DND-41 (cell line): ENCODE measurements at regions not wholly inside any gene's neighbourhood (a gene's known extent, or its start where the extent isn't known, plus 50 kb on each side); places are given as distances from the start of the nearest gene placed in this dataset.

Source experiments
- ATAC-seq: fragments of 200-7000 bp; cut with Tn5 transposase; 3 replicates; pipeline ENCODE4 v1.9.1; 2021; ENCODE audit warnings: low read depth; ENCODE audit not compliant: insufficient read depth
- DNase-seq: peaks from one replicate; pipeline ENCODE4 v3.0.0-alpha.2; 2020
- H2AFZ ChIP-seq: 2 replicates; pipeline ENCODE4 v1.6.0; 2012; ENCODE audit warnings: low read depth, low read length
- H3K27ac ChIP-seq: 2 replicates; pipeline ENCODE4 v1.5.1; 2012; ENCODE audit warnings: low read length, inconsistent platforms
- H3K27me3 ChIP-seq: fragments of 200-600 bp; sonication (generic); 2 replicates; pipeline ENCODE4 v1.6.0; 2012; ENCODE audit warnings: low read length, mild to moderate bottlenecking, inconsistent platforms; ENCODE audit not compliant: insufficient read depth, poor library complexity
- H3K36me3 ChIP-seq: 2 replicates; pipeline ENCODE4 v1.5.1; 2012; ENCODE audit warnings: low read length, inconsistent platforms; ENCODE audit not compliant: insufficient read depth
- H3K4me1 ChIP-seq: 2 replicates; pipeline ENCODE4 v1.5.1; 2012; ENCODE audit warnings: mild to moderate bottlenecking, low read length; ENCODE audit not compliant: insufficient read depth
- H3K4me2 ChIP-seq: 2 replicates; pipeline ENCODE4 v1.6.0; 2012; ENCODE audit warnings: mild to moderate bottlenecking, moderate library complexity, low read length, inconsistent platforms; ENCODE audit not compliant: insufficient read depth
- H3K4me3 ChIP-seq, 2 experiments: fragments of 200-600 bp in 1 of 2; shearing (Covaris generic) in 1 of 2; 2 replicates each; pipeline ENCODE4 v1.5.1; 2012 to 2016; ENCODE audit warnings: inconsistent platforms in 2 of 2, low read length in 2 of 2, mild to moderate bottlenecking in 2 of 2, low read depth in 1 of 2, moderate library complexity in 1 of 2
- H3K79me2 ChIP-seq: 2 replicates; pipeline ENCODE4 v1.6.0; 2012; ENCODE audit warnings: low read length, inconsistent platforms; ENCODE audit not compliant: insufficient read depth
- H3K9ac ChIP-seq: 2 replicates; pipeline ENCODE4 v1.6.0; 2012; ENCODE audit warnings: low read depth, mild to moderate bottlenecking, inconsistent platforms, low read length, moderate library complexity
- H3K9me3 ChIP-seq: 2 replicates; pipeline ENCODE4 v1.5.1; 2012; ENCODE audit warnings: low read length, moderate library complexity, mild to moderate bottlenecking, inconsistent platforms; ENCODE audit not compliant: insufficient read depth, severe bottlenecking
- H4K20me1 ChIP-seq: 2 replicates; pipeline ENCODE4 v1.6.0; 2012; ENCODE audit warnings: low read length; ENCODE audit not compliant: insufficient read depth
- EZH2 ChIP-seq: IDR thresholded peaks from 3 replicates; pipeline ENCODE4 v1.6.1; 2012; ENCODE audit warnings: borderline replicate concordance, low read depth, mild to moderate bottlenecking, moderate library complexity, low read length, inconsistent platforms; ENCODE audit not compliant: severe bottlenecking
- TF ChIP-seq, protein P1 (sequence below): IDR thresholded peaks from 2 replicates; pipeline ENCODE4 v1.5.1; 2012; ENCODE audit warnings: borderline replicate concordance, low read length, moderate library complexity, mild to moderate bottlenecking; ENCODE audit not compliant: poor library complexity, severe bottlenecking; ENCODE audit errors: extremely low read depth

DNA sequence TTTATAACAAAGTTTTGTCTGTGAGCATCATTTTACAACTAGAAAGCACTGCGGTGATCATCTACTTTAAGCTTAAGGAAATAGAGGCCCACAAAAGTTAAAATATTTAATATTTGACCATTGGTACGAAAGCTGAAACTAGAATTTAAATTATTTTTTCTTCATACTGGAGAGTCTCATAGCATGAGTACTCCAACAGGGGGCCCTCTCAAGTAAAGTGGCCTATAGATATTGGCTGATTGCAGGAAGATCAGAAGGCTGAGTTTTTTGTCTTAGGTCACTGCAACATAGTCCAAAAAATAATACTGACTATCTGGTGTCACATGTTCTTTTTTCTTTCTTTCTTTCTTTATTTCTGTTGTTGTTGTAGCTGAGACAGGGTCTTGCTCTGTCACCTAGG is 75.3 kb upstream of the ZDHHC17 start:
- H3K4me2 ChIP-seq, result no peak overlapping the region
- no peaks in the 10 kb centered on the region for H3K36me3 ChIP-seq
- ATAC-seq, result no peak
- no peak for DNase-seq
- H3K9me3 ChIP-seq, result no peaks in the 10 kb centered on the region
- TF ChIP-seq EZH2, result no peak
- TF ChIP-seq, protein P1, sequence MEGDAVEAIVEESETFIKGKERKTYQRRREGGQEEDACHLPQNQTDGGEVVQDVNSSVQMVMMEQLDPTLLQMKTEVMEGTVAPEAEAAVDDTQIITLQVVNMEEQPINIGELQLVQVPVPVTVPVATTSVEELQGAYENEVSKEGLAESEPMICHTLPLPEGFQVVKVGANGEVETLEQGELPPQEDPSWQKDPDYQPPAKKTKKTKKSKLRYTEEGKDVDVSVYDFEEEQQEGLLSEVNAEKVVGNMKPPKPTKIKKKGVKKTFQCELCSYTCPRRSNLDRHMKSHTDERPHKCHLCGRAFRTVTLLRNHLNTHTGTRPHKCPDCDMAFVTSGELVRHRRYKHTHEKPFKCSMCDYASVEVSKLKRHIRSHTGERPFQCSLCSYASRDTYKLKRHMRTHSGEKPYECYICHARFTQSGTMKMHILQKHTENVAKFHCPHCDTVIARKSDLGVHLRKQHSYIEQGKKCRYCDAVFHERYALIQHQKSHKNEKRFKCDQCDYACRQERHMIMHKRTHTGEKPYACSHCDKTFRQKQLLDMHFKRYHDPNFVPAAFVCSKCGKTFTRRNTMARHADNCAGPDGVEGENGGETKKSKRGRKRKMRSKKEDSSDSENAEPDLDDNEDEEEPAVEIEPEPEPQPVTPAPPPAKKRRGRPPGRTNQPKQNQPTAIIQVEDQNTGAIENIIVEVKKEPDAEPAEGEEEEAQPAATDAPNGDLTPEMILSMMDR, result peak; percentile 23
- no peaks in the 10 kb centered on the region for H3K4me1 ChIP-seq
- H3K27me3 ChIP-seq, result peaks cover 4% of the 10 kb centered on the region
- no peak overlapping the region for H3K4me3 ChIP-seq
- H3K9ac ChIP-seq, result no peak overlapping the region
- no peak overlapping the region for H2AFZ ChIP-seq
- H4K20me1 ChIP-seq, result no peaks in the 10 kb centered on the region
- H3K79me2 ChIP-seq, result no peaks in the 10 kb centered on the region
- no peak overlapping the region for H3K27ac ChIP-seq

DNA sequence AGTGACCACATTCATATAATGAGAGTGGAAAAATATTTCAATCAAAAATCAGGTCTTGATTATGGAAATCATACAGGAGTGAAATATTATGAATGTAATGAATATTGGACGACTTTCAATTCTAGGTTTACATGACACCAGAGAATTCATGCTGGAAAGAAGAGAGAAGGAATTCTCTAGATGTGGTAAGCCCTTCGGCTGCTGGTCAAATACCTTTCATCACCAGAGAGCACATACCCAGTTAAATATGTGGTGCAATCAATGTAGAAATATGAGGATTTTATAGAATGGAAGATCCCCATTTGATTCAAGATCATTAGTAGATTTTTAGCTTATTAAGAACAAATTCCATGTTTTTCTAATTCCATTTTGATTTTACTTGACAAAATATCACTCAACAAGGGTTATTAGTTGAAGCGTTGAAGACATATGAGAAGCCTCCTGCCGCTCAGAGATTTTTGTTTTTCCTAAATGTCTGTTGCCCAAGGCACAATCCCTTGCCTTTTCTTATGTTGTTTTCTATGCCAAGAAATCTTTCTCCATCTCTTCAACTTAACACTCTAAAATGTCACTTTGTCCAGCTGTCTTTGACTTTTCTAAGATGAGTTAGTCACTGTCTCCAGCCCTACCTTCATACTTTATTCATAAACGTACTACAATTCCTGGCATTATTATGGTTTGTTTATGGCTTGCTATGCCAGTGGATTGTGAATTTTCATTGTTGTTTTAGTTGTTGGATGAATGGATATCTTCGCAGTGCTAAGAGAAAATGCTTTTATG is 72.8 kb upstream of the ZDHHC17 start:
- DNase-seq (no peak), ATAC-seq (no peak)
- Histone ChIP-seq H3K4me2 (no peak overlapping the region), H3K9ac (no peak overlapping the region), H3K79me2 (no peaks in the 10 kb centered on the region), H3K4me1 (no peaks in the 10 kb centered on the region), H4K20me1 (no peaks in the 10 kb centered on the region), H3K36me3 (no peaks in the 10 kb centered on the region), H3K27me3 (no peaks in the 10 kb centered on the region), H3K4me3 (no peak overlapping the region), H3K27ac (no peak overlapping the region), H3K9me3 (no peaks in the 10 kb centered on the region), H2AFZ (no peak overlapping the region)
- TF ChIP-seq, protein P1, result no peak
- no peak for TF ChIP-seq EZH2

DNA sequence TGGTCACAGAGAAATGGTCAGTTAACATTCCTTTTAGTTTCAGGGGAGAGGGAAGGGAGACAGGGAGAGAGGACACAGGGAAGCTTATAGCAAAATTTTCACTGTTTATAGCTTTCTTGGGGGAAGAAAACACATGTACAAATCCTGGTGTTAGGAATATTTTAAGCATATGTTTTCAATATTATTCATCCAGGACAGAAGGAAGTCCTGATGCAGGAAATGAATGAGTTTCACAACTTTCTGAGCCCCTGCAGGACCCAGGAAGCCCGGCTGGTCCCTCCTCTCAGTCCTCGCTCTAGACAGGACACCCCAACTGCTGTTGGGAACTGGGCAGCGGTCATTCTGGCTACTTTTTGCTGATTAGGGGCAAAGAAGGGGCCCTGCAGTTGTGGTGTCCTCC is 71.1 kb upstream of the ZDHHC17 start:
- Histone ChIP-seq H3K79me2 (no peaks in the 10 kb centered on the region), H3K36me3 (no peaks in the 10 kb centered on the region), H3K9me3 (no peaks in the 10 kb centered on the region), H3K27me3 (no peaks in the 10 kb centered on the region), H3K4me1 (no peaks in the 10 kb centered on the region), H2AFZ (no peak overlapping the region), H4K20me1 (no peaks in the 10 kb centered on the region), H3K4me3 (no peak overlapping the region), H3K27ac (no peak overlapping the region), H3K4me2 (no peak overlapping the region), H3K9ac (no peak overlapping the region)
- ATAC-seq (no peak), DNase-seq (no peak)
- TF ChIP-seq, protein P1, result no peak
- no peak for TF ChIP-seq EZH2

DNA sequence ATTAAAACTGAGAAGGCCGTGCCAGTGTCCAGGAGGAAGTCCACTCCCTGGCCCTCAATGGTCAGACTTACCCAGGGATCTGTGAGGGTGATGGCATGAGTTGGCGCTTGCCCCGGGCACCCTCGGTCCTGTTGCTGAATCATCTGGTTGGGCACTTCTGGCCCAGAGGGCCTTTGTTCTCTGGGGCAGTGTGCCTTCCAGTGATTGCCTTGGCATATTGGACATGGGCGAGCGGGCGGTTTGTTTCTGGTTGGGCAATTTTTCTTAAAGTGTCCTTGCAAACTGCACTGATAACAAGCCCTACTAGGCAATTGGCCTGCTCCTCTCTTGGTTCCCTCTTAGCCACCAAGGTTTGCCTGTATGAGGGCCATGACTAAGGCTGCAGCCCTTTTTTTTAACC is 69.5 kb upstream of the ZDHHC17 start:
- TF ChIP-seq, protein P1, result no peak
- no peak for TF ChIP-seq EZH2
- Histone ChIP-seq H3K79me2 (no peaks in the 10 kb centered on the region), H2AFZ (no peak overlapping the region), H3K4me3 (no peak overlapping the region), H3K27ac (no peak overlapping the region), H3K9me3 (no peaks in the 10 kb centered on the region), H3K9ac (no peak overlapping the region), H4K20me1 (no peaks in the 10 kb centered on the region), H3K4me2 (no peak overlapping the region), H3K27me3 (no peaks in the 10 kb centered on the region), H3K36me3 (no peaks in the 10 kb centered on the region), H3K4me1 (no peaks in the 10 kb centered on the region)
- DNase-seq (no peak), ATAC-seq (no peak)
